GM04504 (cell line): ENCODE measurements at regions not wholly inside any gene's neighbourhood (a gene's known extent, or its start where the extent isn't known, plus 50 kb on each side); places are given as distances from the start of the nearest gene placed in this dataset.

Source experiments
- DNase-seq: peaks from one replicate; pipeline ENCODE4 v3.0.0-alpha.2; 2012; ENCODE audit warnings: low read depth

GRCh38 chr7:3234851-3235250 lies 66.2 kb upstream of the SDK1 start:
- DNase-seq, result no peak

- no peak for DNase-seq
Measured at GRCh38 chr7:3235322-3235721, 65.7 kb upstream of the SDK1 start.

- DNase-seq, result no peak
Measured at GRCh38 chr7:3236268-3236667, 64.8 kb upstream of the SDK1 start.

GRCh38 chr7:3238525-3239210 lies 62.4 kb upstream of the SDK1 start:
- no peak for DNase-seq

GRCh38 chr7:3239291-3239691 lies 61.8 kb upstream of the SDK1 start:
- no peak for DNase-seq

GRCh38 chr7:3240826-3241430 lies 60.1 kb upstream of the SDK1 start:
- DNase-seq, result no peak

- DNase-seq, result no peak
Measured at GRCh38 chr7:3241686-3242258, 59.3 kb upstream of the SDK1 start.

- no peak for DNase-seq
Measured at GRCh38 chr7:3242398-3242972, 58.6 kb upstream of the SDK1 start.

GRCh38 chr7:3243256-3243655 lies 57.8 kb upstream of the SDK1 start:
- no peak for DNase-seq

- DNase-seq, result no peak
Measured at GRCh38 chr7:3243680-3244079, 57.4 kb upstream of the SDK1 start.

GRCh38 chr7:3244241-3244814 lies 56.7 kb upstream of the SDK1 start:
- no peak for DNase-seq

GRCh38 chr7:3245077-3245476 lies 56.0 kb upstream of the SDK1 start:
- DNase-seq, result no peak

GRCh38 chr7:3245721-3246120 lies 55.3 kb upstream of the SDK1 start:
- DNase-seq, result no peak

GRCh38 chr7:3246127-3246526 lies 54.9 kb upstream of the SDK1 start:
- DNase-seq, result no peak

- no peak for DNase-seq
Measured at GRCh38 chr7:3246651-3247050, 54.4 kb upstream of the SDK1 start.

GRCh38 chr7:3250725-3251124 lies 50.3 kb upstream of the SDK1 start:
- no peak for DNase-seq
